Heart left ventricle (tissue), 13 donors: ENCODE measurements at regions not wholly inside any gene's neighbourhood (a gene's known extent, or its start where the extent isn't known, plus 50 kb on each side); places are given as distances from the start of the nearest gene placed in this dataset.

Source experiments
- POLR2A ChIP-seq, 2 donors: fragments of 450-650 bp; IDR thresholded peaks; one replicate each; pipeline ENCODE4 v1.6.1; 2017; ENCODE audit warnings: antibody characterized with exemption in 2 of 2, mild to moderate bottlenecking in 2 of 2, moderate library complexity in 2 of 2
- TF ChIP-seq, protein P1 (sequence below), 12 donors: fragments of 200-600 bp; sonication (generic) in 4 of 12; IDR thresholded peaks; one replicate each; pipeline versions ENCODE4 v1.5.0 to v1.8.0; 2018 to 2022; ENCODE audit warnings: antibody characterized with exemption in 12 of 12, mild to moderate bottlenecking in 5 of 12
- donor health status: ischemic (EF 13 %, LVEDD 7.1; RV severe dilation, severe dysfunction).
- donor health status: DM: no; HTN: yes; CAD: no.
- donor health status: DM: no; HTN: no; CAD: no.
- donor health status: ischemic (EF 25% LVEDD 6.9; RV normal size, moderate dysfunction).
- donor health status: ischemic (EF 25% LVEDD 5.7; RV mildly dilated, moderate dysfunction).
- donor health status: ischemic (EF 35%, LVEDD 5.7; RV mildly dilated, moderate dysfunction).
- donor health status: nonischemic (EF 11% LVEDD 7.7; RV severe dilation, severe dysfunction).
- donor health status: DM: yes; HTN: yes; CAD: no.
- donor health status: PGD.
- donor health status: ischemic (EF 29% LVEDD 5.4; RV normal size, mild dysfunction).
- donor health status: nonischemic (EF 23%, LVEDD 6.1; RV moderate dilation, normal function).

DNA sequence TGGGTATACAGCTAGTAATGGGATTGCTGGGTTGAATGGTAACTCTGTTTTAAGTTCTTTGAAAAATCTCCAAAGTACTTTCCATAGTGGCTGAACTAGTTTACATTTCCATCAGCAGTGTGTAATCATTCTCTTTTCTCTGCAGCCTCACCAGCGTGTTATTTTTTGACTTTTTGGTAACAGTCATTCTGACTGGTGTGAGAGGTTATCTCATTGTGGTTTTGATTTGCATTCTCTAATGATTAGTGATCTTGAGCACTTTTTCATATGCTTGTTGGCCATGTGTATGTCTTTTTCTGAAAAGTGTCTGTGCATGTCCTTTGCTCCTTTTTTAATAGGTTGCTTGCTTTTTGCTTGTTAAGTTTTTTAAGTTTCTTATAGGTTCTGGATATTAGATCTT lies 194.2 kb upstream of the PHACTR1 start:
- TF ChIP-seq POLR2A (IDR thresholded peaks at IDR 0.05) = no peak
- TF ChIP-seq, protein P1, sequence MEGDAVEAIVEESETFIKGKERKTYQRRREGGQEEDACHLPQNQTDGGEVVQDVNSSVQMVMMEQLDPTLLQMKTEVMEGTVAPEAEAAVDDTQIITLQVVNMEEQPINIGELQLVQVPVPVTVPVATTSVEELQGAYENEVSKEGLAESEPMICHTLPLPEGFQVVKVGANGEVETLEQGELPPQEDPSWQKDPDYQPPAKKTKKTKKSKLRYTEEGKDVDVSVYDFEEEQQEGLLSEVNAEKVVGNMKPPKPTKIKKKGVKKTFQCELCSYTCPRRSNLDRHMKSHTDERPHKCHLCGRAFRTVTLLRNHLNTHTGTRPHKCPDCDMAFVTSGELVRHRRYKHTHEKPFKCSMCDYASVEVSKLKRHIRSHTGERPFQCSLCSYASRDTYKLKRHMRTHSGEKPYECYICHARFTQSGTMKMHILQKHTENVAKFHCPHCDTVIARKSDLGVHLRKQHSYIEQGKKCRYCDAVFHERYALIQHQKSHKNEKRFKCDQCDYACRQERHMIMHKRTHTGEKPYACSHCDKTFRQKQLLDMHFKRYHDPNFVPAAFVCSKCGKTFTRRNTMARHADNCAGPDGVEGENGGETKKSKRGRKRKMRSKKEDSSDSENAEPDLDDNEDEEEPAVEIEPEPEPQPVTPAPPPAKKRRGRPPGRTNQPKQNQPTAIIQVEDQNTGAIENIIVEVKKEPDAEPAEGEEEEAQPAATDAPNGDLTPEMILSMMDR (IDR thresholded peaks at IDR 0.05) = no peak
